Ureter (tissue), 1 donor: ENCODE measurements at regions not wholly inside any gene's neighbourhood (a gene's known extent, or its start where the extent isn't known, plus 50 kb on each side); places are given as distances from the start of the nearest gene placed in this dataset.
"Not testable (repeated sequence)": the region's sequence is repeated elsewhere in the genome, so short reads cannot be mapped to it uniquely, and the experiment has no call there.

Source experiments
- DNase-seq: peaks from one replicate; pipeline ENCODE4 v3.0.0-alpha.2; 2020; ENCODE audit warnings: low spot score
- donor health status: DM: yes; HTN: yes; CAD: no.

DNA sequence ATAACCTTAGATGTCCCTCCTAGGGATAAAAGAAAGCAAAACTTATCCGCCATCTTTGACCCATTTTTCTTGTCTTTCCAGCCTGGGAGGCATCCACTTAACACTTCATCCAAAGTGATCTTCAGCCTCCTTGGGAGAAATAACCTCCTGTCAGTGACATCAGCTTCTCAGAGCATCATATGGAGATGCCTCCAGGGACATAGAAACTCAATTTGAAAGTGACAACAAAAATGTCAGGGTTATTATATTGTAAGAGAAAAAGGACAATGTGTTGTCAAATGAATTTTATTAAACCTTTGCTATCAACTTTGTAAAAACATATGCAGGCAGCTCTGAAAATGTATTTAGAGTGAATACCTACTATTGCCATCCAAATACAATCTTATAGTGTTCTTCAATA lies 371.2 kb upstream of the ADARB2 start:
- DNase-seq: no peak

DNA sequence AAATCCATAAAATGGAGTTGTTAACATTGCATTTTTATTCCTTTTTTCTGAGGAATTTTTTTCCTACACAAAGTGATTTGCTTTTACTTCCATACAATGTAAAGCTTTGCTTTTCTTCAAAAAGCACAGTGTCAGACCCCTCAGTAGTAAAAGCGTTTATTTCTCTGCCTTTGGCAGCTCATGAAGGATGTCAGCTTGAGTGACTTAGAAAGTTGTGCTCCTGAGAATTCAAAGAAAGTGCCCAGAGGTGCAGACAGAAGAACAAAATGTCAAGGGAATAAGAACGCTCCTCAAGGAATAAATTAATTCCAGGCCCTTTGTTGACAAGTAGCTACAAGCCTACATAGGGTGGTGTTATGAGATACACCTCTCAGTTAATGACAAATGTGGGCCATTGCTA lies 369.3 kb upstream of the ADARB2 start:
- DNase-seq: no peak

DNA sequence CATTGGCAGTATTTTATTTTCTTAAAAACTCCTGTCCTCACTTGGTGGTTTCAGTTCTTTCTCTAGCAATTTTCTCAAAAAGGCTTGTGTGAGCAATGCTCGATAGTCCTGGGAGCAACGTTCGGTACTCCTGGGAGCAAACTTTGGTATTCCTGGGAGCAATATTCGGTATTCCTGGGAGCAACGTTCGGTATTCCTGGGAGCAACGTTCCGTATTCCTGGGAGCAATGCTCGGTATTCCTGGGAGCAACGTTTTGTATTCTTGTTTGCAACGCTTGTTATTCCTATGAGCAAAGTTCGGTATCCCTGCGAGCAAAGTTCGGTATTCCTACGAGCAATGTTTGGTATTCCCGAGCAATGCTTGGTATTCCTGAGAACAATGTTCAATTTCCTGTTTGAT lies 362.0 kb upstream of the ADARB2 start:
- DNase-seq: no peak

DNA sequence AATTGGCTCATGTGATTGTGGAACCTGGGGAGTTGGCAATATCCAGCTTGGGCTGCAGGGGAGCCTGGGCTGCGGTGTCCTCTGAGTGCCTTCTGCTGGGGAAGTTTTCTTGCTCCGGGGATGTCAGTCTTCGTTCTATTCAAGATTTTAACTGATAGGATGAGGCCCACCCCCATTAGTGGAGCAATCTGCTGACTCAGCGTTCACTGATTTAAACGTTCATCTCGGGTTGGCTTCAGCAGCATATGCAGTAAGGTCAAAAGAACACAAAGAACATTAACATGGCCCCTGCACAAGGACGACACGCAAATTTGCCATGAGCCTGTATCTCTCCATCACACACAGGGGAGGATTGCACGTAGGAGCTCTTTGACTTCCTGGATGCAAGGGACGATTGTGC lies 360.6 kb upstream of the ADARB2 start:
- DNase-seq: no peak

DNA sequence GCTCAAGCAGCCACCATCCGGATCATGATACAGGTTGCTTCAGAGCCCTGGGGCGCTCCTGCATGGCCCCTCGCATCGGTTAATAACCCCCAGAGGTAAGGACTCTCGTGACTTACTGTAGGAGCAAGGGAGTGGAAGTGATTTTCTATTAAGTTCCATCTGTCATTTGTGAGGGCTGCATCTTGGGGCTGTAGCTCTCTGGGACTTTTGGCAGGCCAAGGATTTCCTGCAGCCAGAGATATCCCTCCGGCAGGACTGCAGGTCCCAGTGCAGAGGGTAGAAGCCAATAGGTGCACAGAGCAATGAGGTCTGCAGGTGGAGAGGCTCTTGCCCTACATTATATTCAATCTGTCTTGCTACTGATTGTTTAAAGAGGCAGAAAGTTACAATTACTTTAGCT lies 356.8 kb upstream of the ADARB2 start:
- DNase-seq: no peak

- no peak for DNase-seq
Measured at GRCh38 chr10:2083591-2083990, 346.3 kb upstream of the ADARB2 start.

- DNase-seq: no peak
Measured at GRCh38 chr10:2081501-2081900, 344.2 kb upstream of the ADARB2 start.

DNA sequence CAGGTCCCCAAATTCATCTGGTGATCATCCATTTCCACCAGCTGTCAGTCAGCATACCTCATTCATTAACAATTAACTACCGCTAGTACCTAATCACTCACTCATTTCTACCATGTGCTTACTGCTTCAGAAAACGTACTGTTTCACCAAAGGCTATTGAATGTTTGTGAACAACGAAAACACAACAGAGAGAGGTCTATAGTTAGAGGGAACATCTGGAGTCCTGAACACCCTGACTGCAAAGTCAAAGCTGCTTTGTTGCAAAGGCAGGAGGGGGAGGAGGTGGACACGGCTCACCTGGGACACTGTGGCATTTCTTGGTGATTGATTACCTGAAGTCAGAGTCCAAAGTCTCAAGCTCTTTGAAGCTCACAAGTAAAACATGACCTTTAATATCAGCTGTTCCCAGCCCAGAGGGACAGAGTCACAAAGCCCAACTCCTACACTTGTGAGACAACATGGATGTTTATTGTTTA lies 342.3 kb upstream of the ADARB2 start:
- no peak for DNase-seq

GRCh38 chr10:2077231-2077630 lies 339.9 kb upstream of the ADARB2 start:
- no peak for DNase-seq

DNA sequence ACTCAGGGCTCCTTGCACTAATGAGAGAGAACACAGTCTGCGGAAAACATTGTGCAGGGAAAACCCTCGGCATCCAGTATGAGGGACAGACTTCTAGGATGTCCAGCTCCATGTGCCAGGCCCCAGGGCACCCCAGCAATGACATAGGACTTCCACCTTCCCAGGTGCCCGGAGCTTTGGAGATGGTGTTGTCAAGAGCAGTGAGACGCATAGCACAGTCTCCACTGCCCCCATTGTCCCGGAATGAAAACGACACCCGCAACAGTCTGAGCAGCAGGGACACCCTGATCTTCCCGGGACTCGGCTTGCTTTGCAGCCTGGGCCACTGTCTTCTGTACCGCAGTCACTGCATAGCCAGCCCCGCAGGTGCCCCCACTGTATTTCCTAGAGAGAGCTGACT lies 339.2 kb upstream of the ADARB2 start:
- DNase-seq: no peak

- DNase-seq: no peak
Measured at GRCh38 chr10:2067015-2067414, 329.7 kb upstream of the ADARB2 start.

DNA sequence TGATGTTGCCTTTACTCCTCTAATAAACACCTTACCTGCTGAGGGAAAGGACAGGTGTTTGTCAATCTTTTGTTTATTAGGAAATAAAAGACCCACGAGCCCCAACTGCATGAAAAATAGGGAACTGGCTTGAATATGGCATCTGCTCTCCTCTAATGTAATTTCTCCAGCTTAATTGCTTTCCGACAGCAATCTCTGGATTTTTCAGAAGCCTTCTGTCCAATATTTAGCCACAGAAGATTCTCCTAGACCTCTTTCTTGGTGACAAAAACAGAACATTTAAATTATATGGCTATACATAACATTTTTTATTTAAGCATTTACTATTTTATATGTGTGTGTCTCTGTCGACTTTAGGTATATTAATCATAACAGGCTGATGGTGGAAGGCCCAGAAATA lies 317.4 kb upstream of the ADARB2 start:
- no peak for DNase-seq

DNA sequence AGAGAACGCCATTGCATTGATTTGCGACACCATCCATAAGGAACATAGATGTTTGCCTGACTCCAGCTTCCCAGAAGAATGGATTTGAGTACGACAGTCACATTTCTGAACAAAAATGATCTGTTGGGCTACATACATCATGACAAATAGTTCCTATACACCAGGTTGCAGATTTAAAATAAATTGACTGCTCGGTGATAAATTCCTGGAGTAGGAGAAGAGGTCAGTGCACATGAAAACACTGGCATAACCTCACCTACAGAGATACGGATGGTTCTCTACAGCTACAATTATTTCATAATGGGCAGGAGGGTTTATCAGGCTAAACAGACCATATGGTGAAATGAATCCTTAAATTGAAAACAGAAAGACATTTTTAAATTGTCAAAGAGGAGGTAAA lies 316.5 kb upstream of the ADARB2 start:
- no peak for DNase-seq

DNA sequence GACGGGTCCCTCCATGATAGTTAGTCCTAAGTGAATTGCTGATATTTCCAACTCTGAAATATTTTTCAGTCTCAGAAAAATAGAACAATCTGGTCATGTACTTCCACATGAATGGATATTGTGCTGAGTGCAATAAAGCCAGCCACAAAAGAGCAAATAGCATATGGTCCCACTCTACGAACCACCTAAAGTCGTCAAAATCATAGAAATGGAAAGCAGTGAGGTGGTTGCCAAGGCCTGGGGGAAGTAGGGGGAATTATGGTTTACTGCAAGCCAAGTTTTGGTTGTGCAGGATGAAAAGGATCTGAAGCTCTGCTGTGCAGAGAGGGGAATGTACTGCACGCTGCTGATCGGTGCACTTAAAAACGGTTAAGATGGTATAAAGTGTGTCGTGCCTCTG lies 313.8 kb upstream of the ADARB2 start:
- DNase-seq: no peak

DNA sequence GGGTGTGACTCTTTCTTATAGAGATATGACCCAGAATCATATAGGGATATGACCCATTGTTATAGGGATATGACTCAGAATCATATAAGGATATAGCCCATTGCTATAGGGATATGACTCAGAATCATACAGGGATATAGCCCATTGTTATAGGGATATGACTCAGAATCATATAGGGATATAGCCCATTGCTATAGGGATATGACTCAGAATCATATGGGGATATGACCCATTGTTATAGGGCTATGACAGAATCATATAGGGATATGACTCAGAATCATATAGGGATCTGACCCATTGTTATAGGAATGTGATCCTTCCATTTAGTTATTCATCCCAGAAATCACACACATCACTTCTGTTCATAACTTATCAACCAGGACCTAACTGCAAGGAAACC lies 312.2 kb upstream of the ADARB2 start:
- no peak for DNase-seq

DNA sequence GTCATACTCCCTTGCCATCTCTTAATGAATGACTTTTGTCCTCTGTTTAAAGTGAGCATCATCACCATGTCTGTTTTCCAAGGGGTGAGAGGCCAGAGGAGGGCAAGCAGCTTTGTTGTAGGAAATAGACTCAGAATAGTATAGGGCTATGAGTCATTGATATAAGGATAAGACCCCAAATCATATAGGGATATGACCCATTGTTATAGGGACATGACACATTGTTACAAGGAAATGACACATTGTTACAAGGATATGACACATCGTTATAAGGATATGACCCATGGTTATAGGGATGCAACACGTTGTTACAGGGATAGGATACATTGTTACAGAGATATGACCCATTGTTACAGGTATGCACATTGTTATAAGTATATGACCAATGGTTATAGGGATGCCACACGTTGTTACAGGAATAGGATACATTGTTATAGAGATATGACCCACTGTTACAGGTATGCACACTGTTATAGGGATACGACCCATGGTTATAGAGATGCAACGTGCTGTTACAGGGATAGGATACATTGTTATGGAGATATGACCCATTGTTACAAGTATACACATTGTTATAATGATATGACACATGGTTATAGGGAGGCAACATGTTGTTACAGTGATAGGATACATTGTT lies 311.1 kb upstream of the ADARB2 start:
- no peak for DNase-seq

- DNase-seq: no peak
Measured at GRCh38 chr10:2047679-2048078, 310.4 kb upstream of the ADARB2 start.

- DNase-seq: no peak
Measured at GRCh38 chr10:2043379-2043778, 306.1 kb upstream of the ADARB2 start.

- DNase-seq: no peak
Measured at GRCh38 chr10:2038036-2038435, 300.7 kb upstream of the ADARB2 start.

- DNase-seq: no peak
Measured at GRCh38 chr10:2037246-2037645, 299.9 kb upstream of the ADARB2 start.

GRCh38 chr10:2036209-2036608 lies 298.9 kb upstream of the ADARB2 start:
- DNase-seq: no peak

DNA sequence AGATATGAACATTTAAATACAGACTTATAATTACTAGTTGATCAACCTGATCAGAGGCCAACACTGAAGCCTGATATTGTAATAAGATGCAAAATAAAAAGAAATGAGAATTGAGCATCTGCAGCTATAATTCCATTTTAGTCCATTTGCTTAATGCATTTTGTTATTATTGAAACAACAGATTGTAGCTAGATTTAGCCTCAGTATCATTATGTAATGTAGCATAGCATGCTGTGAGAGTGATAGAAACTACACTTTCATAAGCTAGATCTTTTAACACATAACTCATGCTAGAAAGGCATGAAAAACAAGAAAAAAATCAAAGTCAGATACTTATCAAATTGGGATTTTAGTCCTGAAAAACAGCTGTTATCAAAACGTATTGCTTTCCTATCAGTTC lies 292.7 kb upstream of the ADARB2 start:
- no peak for DNase-seq

- no peak for DNase-seq
Measured at GRCh38 chr10:2026936-2027335, 289.6 kb upstream of the ADARB2 start.

- not testable (repeated sequence) for DNase-seq
Measured at GRCh38 chr10:2024750-2025149, 287.4 kb upstream of the ADARB2 start.
